GM18858 (cell line): ENCODE measurements at regions not wholly inside any gene's neighbourhood (a gene's known extent, or its start where the extent isn't known, plus 50 kb on each side); places are given as distances from the start of the nearest gene placed in this dataset.

Experiments used
- ATAC-seq: cut with Tn5 transposase; IDR thresholded peaks from one replicate; pipeline ENCODE4 v1.9.1; 2021; ENCODE audit not compliant: unreplicated experiment

DNA sequence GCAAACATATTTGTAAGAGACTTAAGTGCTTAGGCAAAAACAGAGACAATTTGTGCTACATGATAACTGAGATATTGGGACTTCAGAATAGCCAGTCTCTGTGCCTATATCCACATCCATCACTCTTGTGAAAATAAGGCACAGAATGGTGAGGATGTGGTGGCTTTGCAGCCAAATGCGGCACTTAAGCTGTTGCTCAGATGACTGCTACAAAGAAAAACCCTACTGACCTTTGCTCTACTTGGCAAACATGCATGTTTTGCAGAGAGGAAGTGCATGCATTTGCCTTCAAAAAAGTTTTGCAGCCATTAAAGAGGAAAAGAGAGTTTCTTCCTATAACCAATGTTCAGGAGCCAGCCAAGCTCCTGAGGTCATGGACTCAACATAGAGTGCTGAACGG, 675.0 kb upstream of the KIRREL3 start:
- no peak for ATAC-seq

GRCh38 chr11:127674754-127675153, 674.2 kb upstream of the KIRREL3 start:
- ATAC-seq, result no peak

DNA sequence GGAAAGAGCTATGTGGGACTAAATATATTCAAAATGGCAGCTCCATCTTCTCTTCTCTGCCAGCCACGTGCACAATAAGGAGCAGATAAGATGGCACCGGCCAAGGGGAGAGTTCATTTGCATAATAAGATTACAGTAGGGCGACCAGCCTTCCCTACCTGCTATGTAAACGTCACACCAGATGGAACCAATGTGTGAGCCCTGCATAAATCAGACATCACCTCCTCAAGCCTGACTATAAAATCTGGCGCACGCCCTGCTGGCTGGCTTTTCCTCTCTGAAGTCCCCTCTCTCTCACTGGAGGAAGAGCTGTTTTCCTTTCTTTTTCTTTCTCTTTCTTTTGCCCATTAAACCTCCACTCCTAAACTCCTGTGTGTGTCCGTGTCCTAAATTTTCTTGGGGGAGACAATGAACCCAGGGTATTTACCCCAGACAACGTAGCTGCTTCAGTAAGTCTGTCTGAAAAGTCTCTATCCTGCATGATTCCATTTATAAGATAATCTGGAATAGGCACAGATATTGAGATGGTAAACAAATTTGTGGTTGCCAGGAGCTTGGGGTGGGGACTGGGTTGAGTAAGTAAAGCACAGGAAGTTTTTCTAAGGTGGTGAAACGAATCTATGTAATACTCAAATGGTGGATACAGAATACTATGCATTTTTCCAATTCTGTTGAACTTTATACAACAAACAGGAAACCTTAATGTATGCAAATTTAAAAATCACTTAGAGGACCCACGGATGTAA, 670.0 kb upstream of the KIRREL3 start:
- no peak for ATAC-seq

DNA sequence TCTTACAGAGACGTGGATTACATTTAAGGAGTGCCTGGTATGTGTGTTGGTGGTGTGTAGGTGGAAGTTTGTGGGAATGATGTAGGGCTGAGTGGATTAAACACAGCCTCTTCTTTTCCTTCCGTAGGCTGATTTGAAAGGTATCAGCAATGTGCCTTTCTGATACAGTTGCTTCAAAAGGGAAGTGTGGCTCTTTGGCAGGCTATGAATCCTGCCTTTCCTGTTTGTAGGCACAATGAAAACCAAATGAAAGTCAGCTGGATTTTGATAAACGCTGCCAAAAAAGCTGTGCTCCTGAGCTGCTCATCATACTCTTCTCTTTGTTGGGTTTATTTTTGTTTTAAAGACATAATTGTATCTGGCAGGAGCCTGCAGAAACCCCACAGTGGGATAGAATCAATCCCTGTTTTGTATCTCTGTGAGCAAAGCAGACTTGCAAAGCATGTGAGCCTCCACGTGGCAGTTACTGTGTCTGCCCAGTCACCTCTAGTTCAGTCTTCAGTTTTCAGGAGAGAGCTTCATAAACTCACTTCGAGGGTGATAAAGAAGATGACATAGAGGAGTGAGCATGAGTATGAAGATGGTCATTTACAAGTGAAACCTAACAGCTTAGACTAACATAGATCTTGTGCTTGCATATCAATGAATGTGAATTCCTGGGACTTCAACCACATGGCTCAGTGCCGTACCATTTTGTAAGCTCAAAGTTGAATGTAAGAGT, 655.7 kb upstream of the KIRREL3 start:
- no peak for ATAC-seq

DNA sequence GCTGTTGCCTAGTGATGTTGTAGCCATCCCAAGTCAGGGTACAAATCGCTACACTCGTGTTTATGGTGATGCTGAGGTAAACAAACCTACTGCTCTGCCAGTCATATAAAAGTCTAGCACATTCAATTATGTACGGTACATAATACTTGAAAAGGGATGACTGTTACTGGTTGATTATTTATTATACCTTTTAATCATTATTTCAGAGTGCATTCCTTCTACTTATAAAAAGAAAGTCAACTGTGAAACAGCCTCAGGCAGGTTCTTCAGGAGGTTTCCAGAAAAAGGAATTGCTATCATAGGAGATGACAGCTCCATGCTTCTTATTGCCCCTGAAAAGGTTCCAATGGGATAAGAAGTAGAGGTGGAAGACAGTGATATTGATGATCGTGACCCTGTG, 652.5 kb upstream of the KIRREL3 start:
- ATAC-seq, result no peak

DNA sequence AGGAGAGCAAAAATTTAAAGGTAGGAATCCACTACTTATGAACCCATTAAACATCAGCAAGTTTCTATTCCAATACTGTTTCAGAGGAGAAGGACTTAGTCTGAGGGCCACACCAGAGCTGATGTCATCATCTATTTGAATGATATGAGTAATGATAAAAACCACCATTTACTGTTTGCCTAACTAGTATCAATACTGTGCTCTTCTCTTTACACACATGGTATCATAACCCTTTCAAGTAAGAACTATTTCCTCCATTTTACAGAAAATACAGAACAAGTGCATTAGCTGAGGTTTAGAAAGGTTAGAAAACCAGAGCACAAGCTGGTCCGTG, 651.3 kb upstream of the KIRREL3 start:
- ATAC-seq, result no peak

DNA sequence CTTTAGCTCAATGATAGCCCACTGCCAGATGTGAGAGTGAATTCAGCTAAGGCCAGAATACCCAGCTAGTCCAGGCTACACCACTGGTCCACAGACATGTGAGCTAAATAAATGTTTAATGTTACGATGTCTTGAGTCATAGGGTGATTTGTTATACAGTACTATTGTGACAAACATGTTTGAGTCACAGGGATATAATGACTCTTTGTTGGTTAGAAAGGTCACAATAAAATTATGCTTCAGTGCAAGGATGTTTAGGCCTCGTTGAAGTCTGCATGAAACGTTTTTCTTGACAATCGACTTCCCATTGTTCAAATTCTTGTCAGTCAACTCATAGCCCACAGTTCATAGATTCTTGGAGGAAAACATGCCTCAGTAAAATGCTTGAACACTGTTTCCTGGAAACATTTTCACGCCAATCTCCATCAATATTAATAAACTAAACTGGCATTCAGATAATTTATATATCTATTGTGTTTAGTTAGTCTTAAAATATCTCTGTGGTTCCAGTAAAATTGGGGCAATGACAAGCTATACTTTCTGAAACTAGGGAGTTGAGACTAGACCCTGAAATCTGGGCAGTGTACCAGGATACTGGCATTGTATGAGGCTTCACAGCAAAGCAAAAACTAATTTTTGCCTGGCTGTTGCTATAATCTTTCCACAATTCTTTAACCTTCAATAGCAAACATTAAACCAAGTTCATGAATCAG, 650.8 kb upstream of the KIRREL3 start:
- ATAC-seq, result no peak

DNA sequence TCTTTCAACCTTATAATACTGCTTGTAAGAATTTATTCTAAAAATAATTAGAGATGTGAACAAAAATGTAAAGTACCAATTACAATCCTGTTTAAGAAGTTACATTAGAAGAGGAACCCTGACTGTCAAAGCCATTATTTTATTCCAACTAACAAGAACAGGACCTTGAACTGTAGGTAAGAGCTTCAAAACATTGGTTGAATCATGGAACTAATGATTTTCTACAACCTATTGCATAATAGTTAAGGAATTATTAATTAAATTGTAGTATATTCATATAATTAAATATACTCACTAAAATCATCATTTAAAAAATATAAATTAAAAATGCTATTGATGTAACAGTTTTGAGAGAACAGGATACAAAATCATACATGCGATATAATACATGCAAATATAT, 649.4 kb upstream of the KIRREL3 start:
- no peak for ATAC-seq

DNA sequence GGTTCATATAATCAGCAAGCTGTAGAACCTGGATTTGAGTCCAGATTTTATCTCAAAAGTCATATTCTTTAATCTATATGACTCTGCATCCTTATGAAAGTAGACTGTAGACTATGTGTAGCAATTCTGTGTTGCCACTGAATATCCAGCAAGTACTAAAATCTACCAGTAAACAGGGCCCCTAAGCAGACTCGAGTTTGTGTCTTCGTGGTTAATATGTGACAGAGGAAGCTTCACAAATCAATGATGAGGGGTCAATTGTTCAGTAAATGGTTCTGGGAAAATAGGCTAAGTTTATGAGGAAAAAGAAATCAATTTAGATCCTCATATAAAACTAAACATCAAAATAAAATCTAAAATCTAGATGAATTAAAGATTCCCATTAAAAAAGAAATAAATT, 648.5 kb upstream of the KIRREL3 start:
- ATAC-seq, result no peak

DNA sequence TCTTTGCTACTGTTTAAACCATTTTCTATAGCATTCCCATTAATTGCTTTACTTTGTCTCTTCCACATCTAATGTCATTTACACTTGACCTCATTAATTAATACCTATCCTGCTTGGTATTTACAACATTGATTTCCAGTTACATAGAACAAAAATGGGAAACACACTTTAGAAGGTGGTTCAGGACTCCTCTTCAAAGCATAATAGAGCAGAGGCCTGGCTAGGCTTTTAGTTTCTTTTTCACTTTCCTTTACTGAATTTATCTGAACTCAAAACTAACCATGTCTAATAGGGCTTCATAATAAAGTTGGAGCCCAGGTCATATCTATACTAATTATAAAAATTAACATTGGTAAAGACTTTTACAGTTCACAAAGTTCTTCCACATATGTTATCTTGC, 648.0 kb upstream of the KIRREL3 start:
- no peak for ATAC-seq

DNA sequence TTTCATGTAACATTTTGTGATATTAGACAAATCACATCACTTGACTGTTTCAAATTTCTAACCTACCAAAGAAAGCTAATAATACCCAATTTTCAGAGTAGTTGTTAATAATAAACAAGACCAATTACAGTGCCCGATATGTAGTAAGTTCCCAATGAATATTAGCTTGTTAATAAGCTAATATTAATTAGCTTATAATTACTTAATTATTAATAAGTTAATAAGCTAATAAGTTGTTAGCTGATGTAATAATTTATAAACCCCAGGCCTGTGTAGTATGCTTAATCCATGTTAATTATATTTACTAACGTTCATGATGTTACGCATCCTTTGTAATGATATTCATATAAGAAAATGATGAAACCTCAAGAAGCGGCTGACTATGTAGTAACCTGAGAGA, 643.8 kb upstream of the KIRREL3 start:
- no peak for ATAC-seq

- no peak for ATAC-seq
These were observed 642.9 kb upstream of the KIRREL3 start for GRCh38 chr11:127643268-127644058.

GRCh38 chr11:127640561-127641451, 640.2 kb upstream of the KIRREL3 start:
- no peak for ATAC-seq

DNA sequence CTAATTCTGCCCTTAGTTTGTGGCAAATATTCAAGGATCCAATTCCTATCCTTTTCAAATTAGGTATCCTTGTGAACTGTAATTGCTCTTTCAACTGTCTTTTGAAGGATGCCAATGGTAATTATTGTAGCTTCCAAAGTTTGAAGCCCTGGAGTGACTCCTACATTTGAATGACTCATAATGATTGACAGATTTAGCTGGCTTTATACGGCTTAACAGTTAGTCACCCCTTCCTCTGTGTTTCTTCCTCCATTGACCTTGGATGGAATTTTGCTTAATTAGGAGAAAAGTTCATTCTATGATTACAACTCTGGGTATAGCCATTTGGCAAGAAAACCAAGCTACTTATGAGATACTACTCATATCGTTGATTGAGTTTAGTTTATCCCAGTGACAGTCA, 639.3 kb upstream of the KIRREL3 start:
- no peak for ATAC-seq

DNA sequence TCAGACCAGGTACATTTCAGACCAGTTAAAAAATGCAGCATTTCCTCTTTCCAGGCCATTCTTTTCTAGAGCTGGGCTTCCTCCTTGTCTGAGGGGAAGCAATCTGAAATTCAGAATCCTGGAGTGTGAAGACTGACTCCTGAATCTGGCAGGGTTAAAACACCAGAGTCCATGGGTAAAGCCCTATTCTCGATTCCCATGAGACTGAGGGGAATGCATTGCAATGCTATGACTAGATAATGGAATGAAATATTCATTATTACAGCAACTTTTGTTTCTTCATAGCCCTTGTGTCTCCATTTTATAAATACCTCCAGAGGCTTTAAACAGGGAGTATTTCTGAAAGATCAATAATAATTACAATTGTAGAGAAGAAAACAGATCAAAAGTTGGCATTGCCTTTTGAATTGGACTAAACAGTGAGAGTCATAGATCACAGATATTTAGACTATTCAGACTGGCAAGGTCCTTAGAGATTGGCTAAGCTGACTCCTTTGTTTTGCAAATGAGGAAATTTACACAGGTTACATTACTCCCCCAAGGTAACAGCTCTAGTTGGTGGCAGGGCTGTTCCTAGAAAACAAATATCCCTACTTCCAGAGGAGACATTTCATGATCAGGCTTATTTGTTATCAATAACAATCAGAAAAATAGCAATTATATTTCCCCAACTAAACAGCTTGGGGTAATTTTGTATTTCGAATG, 632.6 kb upstream of the KIRREL3 start:
- ATAC-seq, result no peak

- no peak for ATAC-seq
These were observed 632.0 kb upstream of the KIRREL3 start for GRCh38 chr11:127632546-127632945.

DNA sequence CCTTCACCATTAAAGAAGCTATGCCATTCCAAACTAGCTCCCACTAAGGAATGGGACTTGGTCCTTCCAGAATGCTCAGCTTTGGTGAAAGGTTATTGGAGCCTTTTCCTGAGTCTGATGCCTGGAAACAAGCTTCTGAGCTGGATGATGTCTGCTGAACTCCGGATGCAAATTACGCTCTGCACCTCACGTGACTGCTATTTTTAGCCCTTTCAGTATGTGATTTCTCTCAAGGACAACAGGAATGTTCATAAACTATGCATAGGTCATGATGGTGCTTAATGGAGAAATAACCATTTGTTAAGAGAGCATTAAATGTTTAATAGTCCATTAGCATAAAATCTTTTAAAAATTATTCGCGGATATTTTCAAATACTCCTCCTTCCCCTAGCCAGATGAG, 631.4 kb upstream of the KIRREL3 start:
- no peak for ATAC-seq

- no peak for ATAC-seq
These were observed 628.6 kb upstream of the KIRREL3 start for GRCh38 chr11:127629200-127629599.

DNA sequence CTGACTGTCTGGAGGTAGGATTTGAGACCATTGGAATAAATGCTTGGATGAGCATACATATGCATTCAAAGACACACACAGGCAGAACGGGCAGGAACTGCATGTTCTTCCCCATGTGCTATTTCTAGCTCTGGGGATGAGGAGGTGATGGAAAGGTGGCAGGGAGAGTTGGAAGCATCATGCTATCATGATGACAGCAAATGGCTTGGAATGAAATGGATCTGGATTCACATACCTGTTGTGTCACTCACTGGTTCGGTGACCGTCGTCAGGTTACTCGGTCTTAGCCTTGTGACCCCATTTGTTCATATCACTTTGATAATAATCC, 627.9 kb upstream of the KIRREL3 start:
- no peak for ATAC-seq
